ENCODE measurements at regions not wholly inside any gene's neighbourhood (a gene's known extent, or its start where the extent isn't known, plus 50 kb on each side); places are given as distances from the start of the nearest gene placed in this dataset.

DNA sequence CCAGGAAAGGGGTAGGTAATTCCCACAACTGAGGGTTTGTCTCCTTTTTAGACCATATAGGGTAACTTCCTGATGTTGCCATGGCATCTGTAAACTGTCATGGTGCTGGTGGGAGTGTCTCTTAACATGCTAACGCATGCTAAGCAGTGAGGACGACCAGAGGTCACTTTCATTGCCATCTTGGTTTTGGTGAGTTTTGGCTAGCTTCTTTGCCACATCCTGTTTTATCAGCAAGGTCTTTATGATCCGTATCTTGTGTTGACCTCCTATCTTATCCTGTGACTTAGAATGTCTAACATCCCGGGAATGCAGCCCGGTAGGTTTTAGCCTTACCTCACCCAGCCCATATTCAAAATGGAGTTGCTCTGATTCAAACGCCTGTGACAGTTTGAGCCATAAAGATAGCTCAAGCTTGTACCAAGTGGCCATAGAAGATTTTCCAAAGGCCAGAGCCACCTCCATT lies 176.0 kb upstream of the NAMPT start:
- no peak overlapping the region for H3K27ac ChIP-seq (ENCODE audit: low read depth, low read length)
- H3K4me3 ChIP-seq (ENCODE audit: low read length in 3 of 3) = no peak overlapping the region
- H3K4me1 ChIP-seq (ENCODE audit: control insufficient read depth in 3 of 3, insufficient read depth in 3 of 3, low read length in 3 of 3) = peaks cover 0 to 6% (median 0%) of the 10 kb centered on the region in 3 donors
- no peak overlapping the region for H3K9ac ChIP-seq (ENCODE audit: low read depth in 1 of 3, low read length in 3 of 3)
- H3K9me3 ChIP-seq (ENCODE audit: control insufficient read depth in 3 of 3, low read length in 3 of 3) = no peaks in the 10 kb centered on the region
- no peaks in the 10 kb centered on the region for H3K27me3 ChIP-seq (ENCODE audit: control insufficient read depth in 3 of 3, insufficient read depth in 3 of 3, low read length in 3 of 3)
- H3K36me3 ChIP-seq (ENCODE audit: control insufficient read depth in 3 of 3, insufficient read depth in 3 of 3, low read length in 3 of 3) = no peaks in the 10 kb centered on the region

- Histone ChIP-seq H3K4me1 (ENCODE audit: control insufficient read depth in 3 of 3, insufficient read depth in 3 of 3, low read length in 3 of 3) (peaks cover 0 to 3% (median 0%) of the 10 kb centered on the region in 3 donors), H3K4me3 (ENCODE audit: low read length in 3 of 3) (no peak overlapping the region), H3K27ac (ENCODE audit: low read depth, low read length) (no peak overlapping the region), H3K9ac (ENCODE audit: low read depth in 1 of 3, low read length in 3 of 3) (no peak overlapping the region), H3K27me3 (ENCODE audit: control insufficient read depth in 3 of 3, insufficient read depth in 3 of 3, low read length in 3 of 3) (no peaks in the 10 kb centered on the region), H3K9me3 (ENCODE audit: control insufficient read depth in 3 of 3, low read length in 3 of 3) (no peaks in the 10 kb centered on the region), H3K36me3 (ENCODE audit: control insufficient read depth in 3 of 3, insufficient read depth in 3 of 3, low read length in 3 of 3) (no peaks in the 10 kb centered on the region)
Observed at GRCh38 chr7:106459397-106460072, 174.8 kb upstream of the NAMPT start.

DNA sequence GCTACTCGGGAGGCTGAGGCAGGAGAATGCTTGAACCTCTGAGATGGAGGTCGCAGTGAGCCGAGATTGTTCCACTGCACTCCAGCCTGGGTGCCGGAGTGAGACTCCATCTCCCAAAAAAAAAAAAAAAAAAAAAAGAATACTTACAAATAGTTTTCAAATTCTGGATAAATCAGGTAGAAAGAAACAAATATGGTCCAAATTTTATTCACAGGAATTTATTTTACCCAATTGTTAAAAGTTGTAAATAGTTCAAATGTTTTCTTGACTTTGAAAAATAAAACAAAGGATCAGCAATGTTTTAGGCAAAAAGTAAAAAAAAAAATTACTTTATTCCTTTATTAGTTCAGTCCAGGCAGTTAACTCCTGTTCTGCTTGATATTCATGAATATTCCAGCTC lies 172.9 kb upstream of the NAMPT start:
- H3K4me3 ChIP-seq (ENCODE audit: low read length in 3 of 3) = no peak overlapping the region
- no peaks in the 10 kb centered on the region for H3K27me3 ChIP-seq (ENCODE audit: control insufficient read depth in 3 of 3, insufficient read depth in 3 of 3, low read length in 3 of 3)
- no peak overlapping the region for H3K9ac ChIP-seq (ENCODE audit: low read depth in 1 of 3, low read length in 3 of 3)
- H3K36me3 ChIP-seq (ENCODE audit: control insufficient read depth in 3 of 3, insufficient read depth in 3 of 3, low read length in 3 of 3) = no peaks in the 10 kb centered on the region
- peaks cover 0 to 3% (median 0%) of the 10 kb centered on the region in 3 donors for H3K4me1 ChIP-seq (ENCODE audit: control insufficient read depth in 3 of 3, insufficient read depth in 3 of 3, low read length in 3 of 3)
- no peak overlapping the region for H3K27ac ChIP-seq (ENCODE audit: low read depth, low read length)
- H3K9me3 ChIP-seq (ENCODE audit: control insufficient read depth in 3 of 3, low read length in 3 of 3) = no peaks in the 10 kb centered on the region

DNA sequence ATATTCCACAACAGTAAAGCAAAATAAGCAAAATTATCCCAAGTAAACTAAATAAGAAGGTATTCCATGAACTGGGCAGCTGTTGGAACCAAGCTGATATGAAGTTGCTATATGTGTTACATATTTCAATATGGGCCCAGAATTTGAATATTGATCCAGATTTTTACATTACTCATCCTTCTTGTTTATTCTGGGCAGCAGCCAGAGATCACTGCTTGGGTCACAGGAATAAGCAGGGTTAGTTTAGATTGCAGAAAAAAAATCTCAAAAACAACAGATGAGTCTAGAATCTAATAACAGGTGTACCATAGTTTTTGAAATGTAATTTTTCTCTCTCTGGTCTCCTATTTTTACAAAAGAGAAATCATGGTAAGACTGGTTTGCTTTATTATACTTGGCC lies 171.5 kb upstream of the NAMPT start:
- Histone ChIP-seq H3K9ac (ENCODE audit: low read depth in 1 of 3, low read length in 3 of 3) (no peak overlapping the region), H3K9me3 (ENCODE audit: control insufficient read depth in 3 of 3, low read length in 3 of 3) (no peaks in the 10 kb centered on the region), H3K27me3 (ENCODE audit: control insufficient read depth in 3 of 3, insufficient read depth in 3 of 3, low read length in 3 of 3) (no peaks in the 10 kb centered on the region)

DNA sequence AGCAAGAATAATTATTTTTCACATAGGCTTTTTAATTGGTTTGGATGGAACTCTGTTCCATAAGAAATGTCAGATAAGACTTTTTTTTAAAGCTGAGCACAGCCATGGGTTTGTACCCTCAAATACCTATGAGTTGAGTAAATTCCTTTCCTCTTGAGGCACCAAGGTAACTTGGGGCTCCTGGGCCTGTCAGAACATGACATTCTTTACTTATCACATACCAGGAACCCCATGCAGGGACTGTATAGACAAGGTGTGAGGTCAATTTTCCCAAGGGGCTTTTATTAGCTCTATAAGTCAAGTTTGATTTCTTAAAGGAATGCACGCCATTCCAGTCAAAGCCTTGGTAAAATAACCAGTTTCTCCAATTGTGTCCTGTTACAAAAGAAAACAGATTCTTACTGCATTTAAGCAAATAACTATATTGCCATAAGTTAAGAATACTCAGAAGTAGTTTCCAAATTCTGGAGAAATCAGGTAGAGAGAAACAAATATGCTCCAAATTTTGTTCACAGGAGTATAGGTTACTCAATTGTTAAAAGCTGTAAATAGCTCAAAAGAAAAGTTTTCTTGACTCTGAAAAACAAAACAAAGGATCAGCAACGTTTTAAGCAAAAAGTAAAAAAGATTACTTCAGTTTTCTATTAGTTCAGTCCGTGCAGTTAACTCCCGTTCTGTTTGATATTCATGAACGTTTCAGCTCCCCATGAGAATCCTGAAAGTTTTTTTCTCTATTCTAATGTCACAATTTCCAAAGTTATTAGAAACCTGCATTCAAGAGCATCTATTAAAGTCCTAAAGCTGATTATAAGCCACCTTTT lies 167.5 kb upstream of the NAMPT start:
- Histone ChIP-seq H3K9me3 (ENCODE audit: control insufficient read depth in 3 of 3, low read length in 3 of 3) (no peaks in the 10 kb centered on the region), H3K4me3 (ENCODE audit: low read length in 3 of 3) (no peak overlapping the region)

More for the DNA sequence above, 171.5 kb upstream of the NAMPT start:
- Histone ChIP-seq H3K4me3 (ENCODE audit: low read length in 3 of 3) (no peak overlapping the region), H3K36me3 (ENCODE audit: control insufficient read depth in 3 of 3, insufficient read depth in 3 of 3, low read length in 3 of 3) (no peaks in the 10 kb centered on the region), H3K4me1 (ENCODE audit: control insufficient read depth in 3 of 3, insufficient read depth in 3 of 3, low read length in 3 of 3) (no peaks in the 10 kb centered on the region), H3K27ac (ENCODE audit: low read depth, low read length) (no peak overlapping the region)

GRCh38 chr7:106451171-106451570 lies 166.4 kb upstream of the NAMPT start:
- Histone ChIP-seq H3K27ac (ENCODE audit: low read depth, low read length) (no peak overlapping the region), H3K4me1 (ENCODE audit: control insufficient read depth in 3 of 3, insufficient read depth in 3 of 3, low read length in 3 of 3) (no peaks in the 10 kb centered on the region), H3K4me3 (ENCODE audit: low read length in 3 of 3) (no peak overlapping the region), H3K9ac (ENCODE audit: low read depth in 1 of 3, low read length in 3 of 3) (no peak overlapping the region), H3K9me3 (ENCODE audit: control insufficient read depth in 3 of 3, low read length in 3 of 3) (no peaks in the 10 kb centered on the region), H3K27me3 (ENCODE audit: control insufficient read depth in 3 of 3, insufficient read depth in 3 of 3, low read length in 3 of 3) (no peaks in the 10 kb centered on the region), H3K36me3 (ENCODE audit: control insufficient read depth in 3 of 3, insufficient read depth in 3 of 3, low read length in 3 of 3) (no peaks in the 10 kb centered on the region)

More for the DNA sequence above, 167.5 kb upstream of the NAMPT start:
- H3K27me3 ChIP-seq (ENCODE audit: control insufficient read depth in 3 of 3, insufficient read depth in 3 of 3, low read length in 3 of 3) = no peaks in the 10 kb centered on the region
- H3K36me3 ChIP-seq (ENCODE audit: control insufficient read depth in 3 of 3, insufficient read depth in 3 of 3, low read length in 3 of 3) = no peaks in the 10 kb centered on the region
- H3K4me1 ChIP-seq (ENCODE audit: control insufficient read depth in 3 of 3, insufficient read depth in 3 of 3, low read length in 3 of 3) = no peaks in the 10 kb centered on the region
- no peak overlapping the region for H3K27ac ChIP-seq (ENCODE audit: low read depth, low read length)
- H3K9ac ChIP-seq (ENCODE audit: low read depth in 1 of 3, low read length in 3 of 3) = no peak overlapping the region

GRCh38 chr7:106450716-106451115 lies 165.9 kb upstream of the NAMPT start:
- no peaks in the 10 kb centered on the region for H3K36me3 ChIP-seq (ENCODE audit: control insufficient read depth in 3 of 3, insufficient read depth in 3 of 3, low read length in 3 of 3)
- H3K9me3 ChIP-seq (ENCODE audit: control insufficient read depth in 3 of 3, low read length in 3 of 3) = no peaks in the 10 kb centered on the region
- no peak overlapping the region for H3K27ac ChIP-seq (ENCODE audit: low read depth, low read length)
- no peak overlapping the region for H3K9ac ChIP-seq (ENCODE audit: low read depth in 1 of 3, low read length in 3 of 3)
- H3K4me1 ChIP-seq (ENCODE audit: control insufficient read depth in 3 of 3, insufficient read depth in 3 of 3, low read length in 3 of 3) = no peaks in the 10 kb centered on the region
- H3K27me3 ChIP-seq (ENCODE audit: control insufficient read depth in 3 of 3, insufficient read depth in 3 of 3, low read length in 3 of 3) = no peaks in the 10 kb centered on the region
- H3K4me3 ChIP-seq (ENCODE audit: low read length in 3 of 3) = no peak overlapping the region

DNA sequence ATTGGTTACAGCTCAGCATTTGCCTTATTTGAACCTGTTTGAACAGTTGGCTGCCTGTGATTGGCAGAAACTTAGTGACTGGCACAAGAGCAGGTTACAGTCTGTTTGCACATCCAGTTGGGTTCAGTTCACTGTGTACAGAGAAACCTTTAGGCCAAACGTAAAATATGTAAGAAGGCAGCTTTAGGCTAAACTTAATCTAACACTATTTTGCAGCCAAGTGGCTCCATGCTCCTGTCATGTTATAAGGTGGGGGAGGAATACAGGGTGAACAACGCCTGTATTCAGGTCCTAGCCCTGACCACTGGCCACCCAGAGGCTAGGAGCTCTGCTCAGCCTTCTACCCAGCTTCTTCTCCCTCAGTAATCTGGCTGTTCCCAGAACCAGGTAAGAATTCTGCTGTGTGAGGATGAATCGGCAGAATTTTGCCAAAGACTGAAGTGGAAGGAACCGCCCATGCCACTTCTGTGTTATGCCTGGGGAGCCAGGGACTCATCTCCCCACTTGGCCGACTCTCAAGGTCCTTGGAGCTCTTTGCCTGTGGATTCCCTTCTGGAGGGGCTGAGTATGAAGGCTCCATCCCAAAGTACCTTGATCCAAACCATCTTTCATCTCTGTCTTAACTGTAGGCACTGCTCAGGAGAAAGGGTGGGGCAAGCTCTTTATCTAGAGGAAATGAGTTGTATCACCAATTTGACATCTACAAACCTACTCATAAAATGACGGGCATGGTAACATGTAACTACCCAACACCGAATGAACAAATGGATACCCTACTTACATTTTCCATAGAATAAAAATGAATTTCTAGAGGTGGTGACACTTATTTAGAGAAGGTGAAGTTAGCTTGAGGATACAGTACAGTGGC lies 164.4 kb upstream of the NAMPT start:
- no peaks in the 10 kb centered on the region for H3K27me3 ChIP-seq (ENCODE audit: control insufficient read depth in 3 of 3, insufficient read depth in 3 of 3, low read length in 3 of 3)
- H3K4me3 ChIP-seq (ENCODE audit: low read length in 3 of 3) = no peak overlapping the region
- H3K9ac ChIP-seq (ENCODE audit: low read depth in 1 of 3, low read length in 3 of 3) = no peak overlapping the region
- H3K4me1 ChIP-seq (ENCODE audit: control insufficient read depth in 3 of 3, insufficient read depth in 3 of 3, low read length in 3 of 3) = no peaks in the 10 kb centered on the region
- no peak overlapping the region for H3K27ac ChIP-seq (ENCODE audit: low read depth, low read length)
- H3K9me3 ChIP-seq (ENCODE audit: control insufficient read depth in 3 of 3, low read length in 3 of 3) = no peaks in the 10 kb centered on the region
- no peaks in the 10 kb centered on the region for H3K36me3 ChIP-seq (ENCODE audit: control insufficient read depth in 3 of 3, insufficient read depth in 3 of 3, low read length in 3 of 3)

DNA sequence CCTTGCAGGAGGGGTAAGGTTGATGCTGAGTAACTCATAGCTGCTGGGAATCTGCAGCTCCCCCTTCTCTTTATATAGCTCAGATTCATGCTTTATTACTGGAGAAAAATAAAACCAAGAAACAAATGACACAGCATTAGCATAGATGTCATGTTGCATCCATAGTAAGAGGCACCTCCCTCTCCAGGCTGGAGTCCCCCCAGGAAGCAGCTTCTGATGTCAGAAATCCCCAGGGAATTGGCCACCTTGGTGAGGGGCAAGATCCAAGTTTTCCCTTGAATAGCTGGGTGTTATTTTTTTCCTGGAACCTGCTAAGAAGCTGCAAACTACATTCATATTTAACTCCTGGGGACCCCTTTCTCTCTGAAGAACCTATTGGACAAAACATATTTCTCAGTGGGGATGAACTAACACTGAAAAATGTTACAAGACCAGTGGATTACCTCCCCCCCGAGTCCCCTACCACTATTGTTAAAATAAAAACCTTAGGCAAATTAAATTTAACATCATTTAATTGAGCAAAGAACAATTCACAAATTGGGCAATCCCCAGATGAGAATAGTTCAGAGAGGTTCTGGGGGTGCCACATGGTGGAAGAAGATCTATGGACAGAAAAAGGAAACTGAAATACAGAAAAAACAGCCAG lies 163.7 kb upstream of the NAMPT start:
- no peaks in the 10 kb centered on the region for H3K9me3 ChIP-seq (ENCODE audit: control insufficient read depth in 3 of 3, low read length in 3 of 3)
- no peaks in the 10 kb centered on the region for H3K36me3 ChIP-seq (ENCODE audit: control insufficient read depth in 3 of 3, insufficient read depth in 3 of 3, low read length in 3 of 3)
- no peak overlapping the region for H3K27ac ChIP-seq (ENCODE audit: low read depth, low read length)
- no peaks in the 10 kb centered on the region for H3K4me1 ChIP-seq (ENCODE audit: control insufficient read depth in 3 of 3, insufficient read depth in 3 of 3, low read length in 3 of 3)
- no peak overlapping the region for H3K9ac ChIP-seq (ENCODE audit: low read depth in 1 of 3, low read length in 3 of 3)
- no peak overlapping the region for H3K4me3 ChIP-seq (ENCODE audit: low read length in 3 of 3)
- H3K27me3 ChIP-seq (ENCODE audit: control insufficient read depth in 3 of 3, insufficient read depth in 3 of 3, low read length in 3 of 3) = no peaks in the 10 kb centered on the region
